H1 (cell line): ENCODE measurements at regions not wholly inside any gene's neighbourhood (a gene's known extent, or its start where the extent isn't known, plus 50 kb on each side); places are given as distances from the start of the nearest gene placed in this dataset.

Experiments
- CTCF ChIA-PET: fragments of 300-600 bp; sonication (Branson Sonifier 250); formaldehyde crosslinking; loops from one replicate; lab custom pipeline; 2021; ENCODE audit not compliant: partially characterized antibody; lab: Charles Lee
- POLR2A ChIA-PET: fragments of 300-600 bp; sonication (Branson Sonifier 250); formaldehyde crosslinking; loops from one replicate; lab custom pipeline; 2021; ENCODE audit warnings: inconsistent platforms; ENCODE audit not compliant: partially characterized antibody; lab: Charles Lee
- DNase-seq, 2 experiments: peaks; one replicate each; pipeline versions ENCODE4 v3.0.0 to v3.0.0-alpha.2; 2010 to 2022; ENCODE audit warnings: low spot score in 2 of 2, low read depth in 1 of 2, mixed read lengths in 1 of 2
- FAIRE-seq: peaks from 2 replicates; lab custom pipeline; 2011; peaks lifted over from hg19 to GRCh38; lab: Jason Lieb, UNC
- H2AFZ ChIP-seq: 2 replicates; pipeline ENCODE4 v1.8.1; 2012; ENCODE audit warnings: low read length, inconsistent platforms
- H2AK5ac ChIP-seq: 2 replicates; pipeline ENCODE4 v1.6.1; 2013; ENCODE audit warnings: low read depth, low read length
- H2BK120ac ChIP-seq: replicated peaks from 2 replicates; pipeline ENCODE3; 2013; ENCODE audit warnings: low read depth, low read length, inconsistent platforms
- H2BK12ac ChIP-seq: 2 replicates; pipeline ENCODE4 v1.6.1; 2013; ENCODE audit warnings: low read depth, low read length
- H2BK15ac ChIP-seq: 2 replicates; pipeline ENCODE4 v1.6.1; 2013; ENCODE audit warnings: low read length
- H2BK20ac ChIP-seq: 2 replicates; pipeline ENCODE4 v1.6.1; 2013; ENCODE audit warnings: low read length
- H2BK5ac ChIP-seq: 2 replicates; pipeline ENCODE4 v1.6.1; 2013; ENCODE audit warnings: low read depth, low read length
- H3K14ac ChIP-seq: 2 replicates; pipeline ENCODE4 v1.6.1; 2013; ENCODE audit warnings: inconsistent platforms; ENCODE audit not compliant: insufficient read length
- H3K18ac ChIP-seq: 2 replicates; pipeline ENCODE4 v1.6.1; 2013; ENCODE audit warnings: low read length; ENCODE audit errors: extremely low read depth
- H3K23ac ChIP-seq: 2 replicates; pipeline ENCODE4 v1.6.1; 2013; ENCODE audit warnings: inconsistent platforms; ENCODE audit not compliant: insufficient read length
- H3K23me2 ChIP-seq: 2 replicates; pipeline ENCODE4 v1.6.1; 2013; ENCODE audit warnings: low read depth, low read length
- H3K27ac ChIP-seq: 2 replicates; pipeline ENCODE4 v1.6.1; 2011; ENCODE audit warnings: low read depth, low read length, inconsistent platforms
- H3K27me3 ChIP-seq, 4 experiments: replicated peaks in 1 of 4; 1 replicate in 1 of 4; 2 replicates in 3 of 4; pipeline versions ENCODE4 v1.6.1 to v1.8.1; 2011 to 2013; ENCODE audit warnings: low read length in 3 of 4, mild to moderate bottlenecking in 3 of 4, inconsistent platforms in 2 of 4, mixed read lengths in 2 of 4, moderate library complexity in 1 of 4; ENCODE audit not compliant: control insufficient read depth in 3 of 4, insufficient read depth in 3 of 4; ENCODE audit errors: extremely low read depth in 1 of 4
- H3K36me3 ChIP-seq, 4 experiments: 2 replicates each; pipeline versions ENCODE4 v1.6.1 to v1.8.1; 2011 to 2013; ENCODE audit warnings: mild to moderate bottlenecking in 4 of 4, low read length in 3 of 4, moderate library complexity in 2 of 4, control low read depth in 1 of 4, inconsistent platforms in 1 of 4; ENCODE audit not compliant: insufficient read depth in 4 of 4, control insufficient read depth in 2 of 4
- H3K4ac ChIP-seq: replicated peaks from 2 replicates; pipeline ENCODE3; 2013; ENCODE audit warnings: low read length, low read depth, mixed read lengths, inconsistent platforms; ENCODE audit not compliant: insufficient read length
- H3K4me1 ChIP-seq, 4 experiments: replicated peaks in 1 of 4; 1 replicate in 1 of 4; 2 replicates in 3 of 4; pipeline versions ENCODE4 v1.6.1 to v1.8.1; 2011 to 2013; ENCODE audit warnings: low read length in 3 of 4, inconsistent platforms in 2 of 4, mixed read lengths in 1 of 4; ENCODE audit not compliant: insufficient read depth in 4 of 4, control insufficient read depth in 3 of 4
- H3K4me2 ChIP-seq, 2 experiments: 2 replicates each; pipeline versions ENCODE4 v1.6.1 to v1.8.1; 2011 to 2013; ENCODE audit warnings: low read depth in 2 of 2, low read length in 2 of 2, control low read depth in 1 of 2, inconsistent platforms in 1 of 2, mild to moderate bottlenecking in 1 of 2; ENCODE audit not compliant: insufficient read depth in 1 of 2
- H3K4me3 ChIP-seq, 4 experiments: fragments of 200-600, 300-600 bp in 1 of 4; sonication (generic), shearing (Covaris generic), sonication (Bioruptor Twin) in 1 of 4; 2 replicates each; pipeline versions ENCODE4 v1.5.1 to v1.8.1; 2011 to 2016; ENCODE audit warnings: low read length in 4 of 4, low read depth in 3 of 4, control low read depth in 2 of 4, inconsistent platforms in 2 of 4, mild to moderate bottlenecking in 2 of 4, mixed read lengths in 1 of 4, moderate library complexity in 1 of 4; ENCODE audit not compliant: insufficient read depth in 2 of 4; ENCODE audit errors: extremely low read depth in 1 of 4
- H3K56ac ChIP-seq: replicated peaks from 2 replicates; pipeline ENCODE3; 2013; ENCODE audit warnings: low read depth, mild to moderate bottlenecking, mixed read lengths, low read length, inconsistent platforms; ENCODE audit not compliant: insufficient read length
- H3K79me1 ChIP-seq: 2 replicates; pipeline ENCODE4 v1.6.1; 2013; ENCODE audit warnings: low read depth, low read length, control low read depth
- H3K79me2 ChIP-seq, 2 experiments: 2 replicates each; pipeline versions ENCODE4 v1.6.1 to v1.8.1; 2012 to 2013; ENCODE audit warnings: low read length in 2 of 2, mild to moderate bottlenecking in 2 of 2, inconsistent platforms in 1 of 2; ENCODE audit not compliant: insufficient read depth in 2 of 2, control insufficient read depth in 1 of 2
- H3K9ac ChIP-seq, 4 experiments: replicated peaks in 1 of 4; 1 replicate in 1 of 4; 2 replicates in 3 of 4; pipeline versions ENCODE4 v1.6.1 to v1.8.1; 2011 to 2013; ENCODE audit warnings: low read depth in 3 of 4, low read length in 3 of 4, control low read depth in 2 of 4, mild to moderate bottlenecking in 2 of 4, moderate library complexity in 2 of 4, inconsistent platforms in 1 of 4; ENCODE audit errors: extremely low read depth in 1 of 4
- H3K9me3 ChIP-seq, 2 experiments: 2 replicates each; pipeline versions ENCODE4 v1.6.1 to v1.8.1; 2012 to 2013; ENCODE audit warnings: mild to moderate bottlenecking in 2 of 2, moderate library complexity in 2 of 2, control low read depth in 1 of 2, inconsistent platforms in 1 of 2, low read depth in 1 of 2, low read length in 1 of 2, mixed read lengths in 1 of 2; ENCODE audit not compliant: insufficient read depth in 2 of 2
- H4K20me1 ChIP-seq, 2 experiments: replicated peaks in 1 of 2; 2 replicates each; pipeline versions ENCODE3 to v1.8.1; 2011 to 2013; ENCODE audit warnings: inconsistent platforms in 2 of 2, low read length in 2 of 2, mild to moderate bottlenecking in 1 of 2; ENCODE audit not compliant: insufficient read depth in 2 of 2, control insufficient read depth in 1 of 2
- H4K5ac ChIP-seq: 2 replicates; pipeline ENCODE4 v1.6.1; 2013; ENCODE audit warnings: low read length, low read depth, mixed read lengths, inconsistent platforms; ENCODE audit not compliant: insufficient read length
- H4K8ac ChIP-seq: 2 replicates; pipeline ENCODE4 v1.8.0; 2013; ENCODE audit warnings: mild to moderate bottlenecking, moderate library complexity, low read length, inconsistent platforms; ENCODE audit not compliant: insufficient read depth; ENCODE audit errors: extremely low read depth
- H4K91ac ChIP-seq: replicated peaks from 2 replicates; pipeline ENCODE3; 2013; ENCODE audit warnings: low read length, mixed read lengths, inconsistent platforms; ENCODE audit not compliant: insufficient read length
- CBX5 ChIP-seq: fragments of 300-800, 300-1000 bp; sonication (generic); IDR thresholded peaks from 2 replicates; pipeline ENCODE4 v1.7.1; 2016; ENCODE audit warnings: antibody characterized with exemption, low read length, low read depth
- KDM4A ChIP-seq: IDR thresholded peaks from one replicate; pipeline ENCODE4 v1.7.1; 2012; ENCODE audit warnings: low read depth, mild to moderate bottlenecking, moderate library complexity, low read length, inconsistent platforms; ENCODE audit not compliant: severe bottlenecking
- WGBS, 2 experiments: shearing (Covaris generic) in 1 of 2; methylation state at CpG; one replicate each; pipeline versions ENCODE4 v1.1.6 to v1.1.7; 2013 to 2015; ENCODE audit warnings: low lambda C conversion rate in 2 of 2, mixed read lengths in 2 of 2, inconsistent platforms in 1 of 2, low coverage in 1 of 2, missing lambda C conversion rate in 1 of 2; ENCODE audit not compliant: insufficient replicate concordance in 2 of 2, insufficient coverage in 1 of 2, insufficient read length in 1 of 2; ENCODE audit errors: extremely low coverage in 1 of 2, missing lambda C conversion rate in 1 of 2; 5-methylcytosine and 5-hydroxymethylcytosine counted together

GRCh38 chr15:35867356-35867755 is 321.4 kb upstream of the DPH6 start:
- Histone ChIP-seq H2BK12ac (no peak overlapping the region), H3K36me3 (no peaks in the 10 kb centered on the region; a peak in 1 of 8 replicates), H2BK120ac (no peak overlapping the region), H3K27ac (no peak overlapping the region), H3K79me2 (no peaks in the 10 kb centered on the region), H3K4me3 (no peak overlapping the region), H3K4me1 (peaks cover 0 to 7% (median 2%) of the 10 kb centered on the region in 4 experiments; a peak in 2 of 7 replicates), H2BK15ac (no peak overlapping the region), H4K91ac (no peak overlapping the region), H3K23ac (no peak overlapping the region), H3K18ac (no peak overlapping the region), H3K56ac (no peak overlapping the region), H4K20me1 (no peaks in the 10 kb centered on the region), H2AK5ac (no peak overlapping the region), H2BK20ac (no peak overlapping the region), H3K4ac (no peak overlapping the region), H2AFZ (peak overlapping the region; percentile 55; the same call in 1 of the 2 replicates), H2BK5ac (no peak overlapping the region), H3K4me2 (no peak overlapping the region), H3K79me1 (no peaks in the 10 kb centered on the region), H3K14ac (no peak overlapping the region), H3K23me2 (no peaks in the 10 kb centered on the region), H3K9me3 (no peaks in the 10 kb centered on the region), H3K9ac (no peak overlapping the region), H4K5ac (no peak overlapping the region), H4K8ac (no peak overlapping the region), H3K27me3 (no peaks in the 10 kb centered on the region)
- no peak for FAIRE-seq
- 84% methylated on average over 4 of the region's 4 CpGs; no CpG with 5 or more reads in 1 of the 2 experiments for WGBS, 2 experiments
- POLR2A ChIA-PET = no interaction called here
- no peak for TF ChIP-seq CBX5
- no peak for TF ChIP-seq KDM4A
- CTCF ChIA-PET = no interaction called here
- DNase-seq = no peak
